Sigmoid colon (tissue), 6 donors: ENCODE measurements at regions not wholly inside any gene's neighbourhood (a gene's known extent, or its start where the extent isn't known, plus 50 kb on each side); places are given as distances from the start of the nearest gene placed in this dataset.

Source experiments
- DNase-seq: peaks from one replicate; pipeline ENCODE4 v3.0.0-alpha.2; 2019
- H3K27ac ChIP-seq, 4 donors: fragments of 200-600 bp; sonication (generic); one replicate each; pipeline ENCODE4 v1.5.1; 2016 to 2019; ENCODE audit warnings: mild to moderate bottlenecking in 1 of 4
- H3K27me3 ChIP-seq, 3 donors: fragments of 200-600 bp; sonication (generic); one replicate each; pipeline ENCODE4 v1.5.1; 2019; ENCODE audit warnings: mild to moderate bottlenecking in 1 of 3
- H3K36me3 ChIP-seq, 4 donors: fragments of 200-600 bp; sonication (generic); one replicate each; pipeline ENCODE4 v1.5.1; 2016 to 2019
- H3K4me1 ChIP-seq, 4 donors: fragments of 200-600 bp; sonication (generic); one replicate each; pipeline ENCODE4 v1.5.1; 2017 to 2019
- H3K4me3 ChIP-seq, 4 donors: fragments of 200-600 bp; sonication (generic); one replicate each; pipeline ENCODE4 v1.5.1; 2017 to 2019; ENCODE audit warnings: mild to moderate bottlenecking in 2 of 4, moderate library complexity in 1 of 4
- H3K9me3 ChIP-seq, 4 donors: fragments of 200-600 bp in 3 of 4; sonication (generic) in 3 of 4; one replicate each; pipeline versions ENCODE4 v1.5.1 to v1.6.1; 2013 to 2019
- CTCF ChIP-seq, 4 experiments: fragments of 450-650 bp in 3 of 4; fragments of 200-600 bp in 1 of 4; IDR thresholded peaks; one replicate each; pipeline ENCODE4 v1.5.1; 2016 to 2019; ENCODE audit warnings: antibody characterized with exemption in 4 of 4, mild to moderate bottlenecking in 3 of 4, moderate library complexity in 2 of 4
- EP300 ChIP-seq, 4 donors: sonication (generic); formaldehyde crosslinking; IDR thresholded peaks; one replicate each; pipeline ENCODE4 v1.6.1; 2017; ENCODE audit warnings: antibody characterized with exemption in 4 of 4
- POLR2A ChIP-seq, 2 donors: fragments of 450-650 bp; IDR thresholded peaks; one replicate each; pipeline ENCODE4 v1.6.1; 2016; ENCODE audit warnings: antibody characterized with exemption in 2 of 2, mild to moderate bottlenecking in 2 of 2, moderate library complexity in 2 of 2
- POLR2AphosphoS5 ChIP-seq, 4 donors: sonication (generic); formaldehyde crosslinking; IDR thresholded peaks; one replicate each; pipeline ENCODE4 v1.6.1; 2017; ENCODE audit warnings: antibody characterized with exemption in 4 of 4
- WGBS, 2 donors: extraction: QIAGEN DNeasy Blood & Tissue Kit; methylation state at CpG; one replicate each; pipeline ENCODE4 v1.1.7; 2013; 5-methylcytosine and 5-hydroxymethylcytosine counted together
- intact Hi-C: fragments of 100-400 bp; cut with DNase I; formaldehyde crosslinking; loops from one replicate; pipeline ENCODE4 v1.15.1; 2023
- donor health status: healthy with polysubstance abuse.
- donor health status: healthy.

GRCh38 chr17:77297693-77298666, 157.2 kb downstream of the SEC14L1 start:
- Histone ChIP-seq H3K27me3 (no peaks in the 10 kb centered on the region), H3K36me3 (no peaks in the 10 kb centered on the region), H3K4me1 (no peaks in the 10 kb centered on the region), H3K27ac (no peak overlapping the region), H3K9me3 (peaks cover 0 to 4% (median 0%) of the 10 kb centered on the region in 4 donors), H3K4me3 (no peak overlapping the region)
- intact Hi-C loops, result no loop called here
- 93 to 94% methylated on average over 8 of the region's 8 CpGs for WGBS, 2 donors
- TF ChIP-seq POLR2A (IDR thresholded peaks at IDR 0.05) (no peak), EP300 (IDR thresholded peaks at IDR 0.05) (no peak), CTCF (IDR thresholded peaks at IDR 0.05) (no peak), POLR2AphosphoS5 (IDR thresholded peaks at IDR 0.05) (no peak)
- DNase-seq, result no peak

GRCh38 chr17:77298811-77299210, 158.0 kb downstream of the SEC14L1 start:
- H3K4me1 ChIP-seq, result no peaks in the 10 kb centered on the region
- no peaks in the 10 kb centered on the region for H3K27me3 ChIP-seq
- H3K4me3 ChIP-seq, result no peak overlapping the region
- no peak overlapping the region for H3K27ac ChIP-seq
- whole genome bisulfite sequencing, 2 donors, result 96 to 97% methylated on average over 5 of the region's 5 CpGs
- intact Hi-C loops, result no loop called here
- TF ChIP-seq POLR2AphosphoS5 (IDR thresholded peaks at IDR 0.05) (no peak), EP300 (IDR thresholded peaks at IDR 0.05) (no peak), POLR2A (IDR thresholded peaks at IDR 0.05) (no peak), CTCF (IDR thresholded peaks at IDR 0.05) (no peak)
- DNase-seq, result no peak
- H3K36me3 ChIP-seq, result no peaks in the 10 kb centered on the region
- H3K9me3 ChIP-seq, result peaks cover 0 to 4% (median 0%) of the 10 kb centered on the region in 4 donors

GRCh38 chr17:77299256-77300015, 158.7 kb downstream of the SEC14L1 start:
- no peak overlapping the region for H3K4me3 ChIP-seq
- H3K4me1 ChIP-seq, result peaks cover 0 to 4% (median under 1%) of the 10 kb centered on the region in 4 donors
- WGBS, 2 donors, result 96 to 97% methylated on average over 6 of the region's 6 CpGs
- H3K9me3 ChIP-seq, result peaks cover 0 to 4% (median 0%) of the 10 kb centered on the region in 4 donors
- TF ChIP-seq EP300 (IDR thresholded peaks at IDR 0.05) (no peak), CTCF (IDR thresholded peaks at IDR 0.05) (no peak), POLR2AphosphoS5 (IDR thresholded peaks at IDR 0.05) (no peak), POLR2A (IDR thresholded peaks at IDR 0.05) (no peak)
- intact Hi-C loops, result no loop called here
- H3K27me3 ChIP-seq, result no peaks in the 10 kb centered on the region
- H3K36me3 ChIP-seq, result no peaks in the 10 kb centered on the region
- DNase-seq, result no peak
- no peak overlapping the region for H3K27ac ChIP-seq

GRCh38 chr17:77300016-77300686, 159.4 kb downstream of the SEC14L1 start:
- Histone ChIP-seq H3K4me1 (peaks cover 0 to 7% (median 3%) of the 10 kb centered on the region in 4 donors), H3K4me3 (no peak overlapping the region), H3K27me3 (no peaks in the 10 kb centered on the region), H3K36me3 (no peaks in the 10 kb centered on the region), H3K27ac (no peak overlapping the region), H3K9me3 (peaks cover 0 to 4% (median 0%) of the 10 kb centered on the region in 4 donors)
- no peak for TF ChIP-seq EP300 (IDR thresholded peaks at IDR 0.05)
- WGBS, 2 donors, result 52 to 84% methylated on average over 4 of the region's 4 CpGs
- no peak for DNase-seq
- intact Hi-C loops, result no loop called here
